Duodenal mucosa (tissue), 2 donors: ENCODE measurements at regions not wholly inside any gene's neighbourhood (a gene's known extent, or its start where the extent isn't known, plus 50 kb on each side); places are given as distances from the start of the nearest gene placed in this dataset.

ENCODE experiments used
- H3K27ac ChIP-seq: one replicate; pipeline ENCODE4 v1.7.0; 2013; ENCODE audit warnings: low read depth, low read length
- H3K27me3 ChIP-seq, 2 donors: one replicate each; pipeline ENCODE4 v1.7.0; 2013; ENCODE audit warnings: low read length in 2 of 2, control low read depth in 1 of 2; ENCODE audit not compliant: insufficient read depth in 2 of 2, control insufficient read depth in 1 of 2
- H3K36me3 ChIP-seq, 2 donors: one replicate each; pipeline ENCODE4 v1.7.0; 2013; ENCODE audit warnings: low read length in 2 of 2, control low read depth in 1 of 2; ENCODE audit not compliant: insufficient read depth in 2 of 2, control insufficient read depth in 1 of 2
- H3K4me1 ChIP-seq, 2 donors: one replicate each; pipeline ENCODE4 v1.7.0; 2013; ENCODE audit warnings: low read length in 2 of 2, control low read depth in 1 of 2; ENCODE audit not compliant: insufficient read depth in 2 of 2, control insufficient read depth in 1 of 2
- H3K4me3 ChIP-seq, 2 donors: one replicate each; pipeline ENCODE4 v1.7.0; 2013; ENCODE audit warnings: low read length in 2 of 2, low read depth in 1 of 2
- H3K9ac ChIP-seq, 2 donors: one replicate each; pipeline ENCODE4 v1.7.0; 2013; ENCODE audit warnings: low read length in 2 of 2, low read depth in 1 of 2
- H3K9me3 ChIP-seq, 2 donors: one replicate each; pipeline ENCODE4 v1.7.0; 2013; ENCODE audit warnings: low read length in 2 of 2, control low read depth in 1 of 2; ENCODE audit not compliant: control insufficient read depth in 1 of 2

- H3K4me1 ChIP-seq = peaks cover 41 to 49% of the 10 kb centered on the region in 2 donors
- H3K9ac ChIP-seq = peak overlapping the region in 1 of 2 donors; percentile 49
- H3K36me3 ChIP-seq = no peaks in the 10 kb centered on the region
- H3K9me3 ChIP-seq = no peaks in the 10 kb centered on the region
- H3K4me3 ChIP-seq = peak overlapping the region in 1 of 2 donors; percentile 27
- H3K27ac ChIP-seq = peak overlapping the region; percentile 76
- no peaks in the 10 kb centered on the region for H3K27me3 ChIP-seq
Observed at GRCh38 chr2:203812294-203813221, 55.0 kb upstream of the CTLA4 start.

GRCh38 chr2:203813684-203814083, 53.9 kb upstream of the CTLA4 start:
- Histone ChIP-seq H3K9ac (no peak overlapping the region), H3K4me3 (no peak overlapping the region), H3K27ac (no peak overlapping the region), H3K9me3 (no peaks in the 10 kb centered on the region), H3K36me3 (no peaks in the 10 kb centered on the region), H3K27me3 (no peaks in the 10 kb centered on the region), H3K4me1 (peaks cover 41 to 49% of the 10 kb centered on the region in 2 donors)

GRCh38 chr2:203814661-203815540, 52.7 kb upstream of the CTLA4 start:
- Histone ChIP-seq H3K4me3 (peak overlapping the region in 1 of 2 donors; percentile 15), H3K9ac (peak overlapping the region in 1 of 2 donors; percentile 7), H3K9me3 (no peaks in the 10 kb centered on the region), H3K4me1 (peaks cover 38 to 48% of the 10 kb centered on the region in 2 donors), H3K27me3 (no peaks in the 10 kb centered on the region), H3K36me3 (no peaks in the 10 kb centered on the region), H3K27ac (no peak overlapping the region)

GRCh38 chr2:203815541-203815898, 52.1 kb upstream of the CTLA4 start:
- Histone ChIP-seq H3K9ac (no peak overlapping the region), H3K36me3 (no peaks in the 10 kb centered on the region), H3K4me3 (no peak overlapping the region), H3K27ac (no peak overlapping the region), H3K27me3 (no peaks in the 10 kb centered on the region), H3K4me1 (peaks cover 38 to 47% of the 10 kb centered on the region in 2 donors), H3K9me3 (no peaks in the 10 kb centered on the region)

GRCh38 chr2:203817147-203817546, 50.4 kb upstream of the CTLA4 start:
- Histone ChIP-seq H3K9ac (no peak overlapping the region), H3K4me1 (peaks cover 24 to 34% of the 10 kb centered on the region in 2 donors), H3K36me3 (no peaks in the 10 kb centered on the region), H3K27me3 (no peaks in the 10 kb centered on the region), H3K27ac (no peak overlapping the region), H3K9me3 (no peaks in the 10 kb centered on the region), H3K4me3 (no peak overlapping the region)
